ENCODE measurements at regions not wholly inside any gene's neighbourhood (a gene's known extent, or its start where the extent isn't known, plus 50 kb on each side); places are given as distances from the start of the nearest gene placed in this dataset.

- no peak for ATAC-seq
- no peak for TF ChIP-seq BACH2 (CRISPR knock-in tag; IDR thresholded peaks at IDR 0.05; ENCODE audit: borderline replicate concordance)
- no peak for TF ChIP-seq CSDC2 (CRISPR knock-in tag; IDR thresholded peaks at IDR 0.05)
- TF ChIP-seq ZNF70 (CRISPR knock-in tag; IDR thresholded peaks at IDR 0.05): no peak
- TF ChIP-seq, protein P1, sequence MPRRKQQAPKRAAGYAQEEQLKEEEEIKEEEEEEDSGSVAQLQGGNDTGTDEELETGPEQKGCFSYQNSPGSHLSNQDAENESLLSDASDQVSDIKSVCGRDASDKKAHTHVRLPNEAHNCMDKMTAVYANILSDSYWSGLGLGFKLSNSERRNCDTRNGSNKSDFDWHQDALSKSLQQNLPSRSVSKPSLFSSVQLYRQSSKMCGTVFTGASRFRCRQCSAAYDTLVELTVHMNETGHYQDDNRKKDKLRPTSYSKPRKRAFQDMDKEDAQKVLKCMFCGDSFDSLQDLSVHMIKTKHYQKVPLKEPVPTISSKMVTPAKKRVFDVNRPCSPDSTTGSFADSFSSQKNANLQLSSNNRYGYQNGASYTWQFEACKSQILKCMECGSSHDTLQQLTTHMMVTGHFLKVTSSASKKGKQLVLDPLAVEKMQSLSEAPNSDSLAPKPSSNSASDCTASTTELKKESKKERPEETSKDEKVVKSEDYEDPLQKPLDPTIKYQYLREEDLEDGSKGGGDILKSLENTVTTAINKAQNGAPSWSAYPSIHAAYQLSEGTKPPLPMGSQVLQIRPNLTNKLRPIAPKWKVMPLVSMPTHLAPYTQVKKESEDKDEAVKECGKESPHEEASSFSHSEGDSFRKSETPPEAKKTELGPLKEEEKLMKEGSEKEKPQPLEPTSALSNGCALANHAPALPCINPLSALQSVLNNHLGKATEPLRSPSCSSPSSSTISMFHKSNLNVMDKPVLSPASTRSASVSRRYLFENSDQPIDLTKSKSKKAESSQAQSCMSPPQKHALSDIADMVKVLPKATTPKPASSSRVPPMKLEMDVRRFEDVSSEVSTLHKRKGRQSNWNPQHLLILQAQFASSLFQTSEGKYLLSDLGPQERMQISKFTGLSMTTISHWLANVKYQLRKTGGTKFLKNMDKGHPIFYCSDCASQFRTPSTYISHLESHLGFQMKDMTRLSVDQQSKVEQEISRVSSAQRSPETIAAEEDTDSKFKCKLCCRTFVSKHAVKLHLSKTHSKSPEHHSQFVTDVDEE (CRISPR knock-in tag; IDR thresholded peaks at IDR 0.05): no peak
- TF ChIP-seq SNAI2 (CRISPR knock-in tag; IDR thresholded peaks at IDR 0.05): no peak
- TF ChIP-seq GLIS3 (CRISPR knock-in tag; IDR thresholded peaks at IDR 0.05): no peak
- no peak for TF ChIP-seq ESRRG (CRISPR knock-in tag; IDR thresholded peaks at IDR 0.05)
- no peak for TF ChIP-seq PPARA (CRISPR knock-in tag; IDR thresholded peaks at IDR 0.05; ENCODE audit: borderline replicate concordance)
- TF ChIP-seq RARB (CRISPR knock-in tag; IDR thresholded peaks at IDR 0.05): no peak
Measured at GRCh38 chr7:152911922-152912321, 152.4 kb downstream of the ACTR3B start.

- TF ChIP-seq, protein P1 (CRISPR knock-in tag; IDR thresholded peaks at IDR 0.05): no peak
- TF ChIP-seq CSDC2 (CRISPR knock-in tag; IDR thresholded peaks at IDR 0.05): no peak
- TF ChIP-seq ZFP3 (CRISPR knock-in tag; IDR thresholded peaks at IDR 0.05): no peak
- TF ChIP-seq, protein P2, sequence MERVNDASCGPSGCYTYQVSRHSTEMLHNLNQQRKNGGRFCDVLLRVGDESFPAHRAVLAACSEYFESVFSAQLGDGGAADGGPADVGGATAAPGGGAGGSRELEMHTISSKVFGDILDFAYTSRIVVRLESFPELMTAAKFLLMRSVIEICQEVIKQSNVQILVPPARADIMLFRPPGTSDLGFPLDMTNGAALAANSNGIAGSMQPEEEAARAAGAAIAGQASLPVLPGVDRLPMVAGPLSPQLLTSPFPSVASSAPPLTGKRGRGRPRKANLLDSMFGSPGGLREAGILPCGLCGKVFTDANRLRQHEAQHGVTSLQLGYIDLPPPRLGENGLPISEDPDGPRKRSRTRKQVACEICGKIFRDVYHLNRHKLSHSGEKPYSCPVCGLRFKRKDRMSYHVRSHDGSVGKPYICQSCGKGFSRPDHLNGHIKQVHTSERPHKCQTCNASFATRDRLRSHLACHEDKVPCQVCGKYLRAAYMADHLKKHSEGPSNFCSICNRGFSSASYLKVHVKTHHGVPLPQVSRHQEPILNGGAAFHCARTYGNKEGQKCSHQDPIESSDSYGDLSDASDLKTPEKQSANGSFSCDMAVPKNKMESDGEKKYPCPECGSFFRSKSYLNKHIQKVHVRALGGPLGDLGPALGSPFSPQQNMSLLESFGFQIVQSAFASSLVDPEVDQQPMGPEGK (CRISPR knock-in tag; IDR thresholded peaks at IDR 0.05; ENCODE audit: borderline replicate concordance): no peak
- TF ChIP-seq SNAI2 (CRISPR knock-in tag; IDR thresholded peaks at IDR 0.05): no peak
- TF ChIP-seq, protein P3, sequence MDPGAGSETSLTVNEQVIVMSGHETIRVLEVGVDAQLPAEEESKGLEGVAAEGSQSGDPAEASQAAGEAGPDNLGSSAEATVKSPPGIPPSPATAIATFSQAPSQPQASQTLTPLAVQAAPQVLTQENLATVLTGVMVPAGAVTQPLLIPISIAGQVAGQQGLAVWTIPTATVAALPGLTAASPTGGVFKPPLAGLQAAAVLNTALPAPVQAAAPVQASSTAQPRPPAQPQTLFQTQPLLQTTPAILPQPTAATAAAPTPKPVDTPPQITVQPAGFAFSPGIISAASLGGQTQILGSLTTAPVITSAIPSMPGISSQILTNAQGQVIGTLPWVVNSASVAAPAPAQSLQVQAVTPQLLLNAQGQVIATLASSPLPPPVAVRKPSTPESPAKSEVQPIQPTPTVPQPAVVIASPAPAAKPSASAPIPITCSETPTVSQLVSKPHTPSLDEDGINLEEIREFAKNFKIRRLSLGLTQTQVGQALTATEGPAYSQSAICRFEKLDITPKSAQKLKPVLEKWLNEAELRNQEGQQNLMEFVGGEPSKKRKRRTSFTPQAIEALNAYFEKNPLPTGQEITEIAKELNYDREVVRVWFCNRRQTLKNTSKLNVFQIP (CRISPR knock-in tag; IDR thresholded peaks at IDR 0.05; ENCODE audit: borderline replicate concordance, low read depth): no peak
- no peak for TF ChIP-seq RARB (CRISPR knock-in tag; IDR thresholded peaks at IDR 0.05)
- TF ChIP-seq ZNF70 (CRISPR knock-in tag; IDR thresholded peaks at IDR 0.05): no peak
- TF ChIP-seq OSR1 (CRISPR knock-in tag; IDR thresholded peaks at IDR 0.05): no peak
- TF ChIP-seq, protein P4, sequence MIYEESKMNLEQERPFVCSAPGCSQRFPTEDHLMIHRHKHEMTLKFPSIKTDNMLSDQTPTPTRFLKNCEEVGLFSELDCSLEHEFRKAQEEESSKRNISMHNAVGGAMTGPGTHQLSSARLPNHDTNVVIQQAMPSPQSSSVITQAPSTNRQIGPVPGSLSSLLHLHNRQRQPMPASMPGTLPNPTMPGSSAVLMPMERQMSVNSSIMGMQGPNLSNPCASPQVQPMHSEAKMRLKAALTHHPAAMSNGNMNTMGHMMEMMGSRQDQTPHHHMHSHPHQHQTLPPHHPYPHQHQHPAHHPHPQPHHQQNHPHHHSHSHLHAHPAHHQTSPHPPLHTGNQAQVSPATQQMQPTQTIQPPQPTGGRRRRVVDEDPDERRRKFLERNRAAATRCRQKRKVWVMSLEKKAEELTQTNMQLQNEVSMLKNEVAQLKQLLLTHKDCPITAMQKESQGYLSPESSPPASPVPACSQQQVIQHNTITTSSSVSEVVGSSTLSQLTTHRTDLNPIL (CRISPR knock-in tag; IDR thresholded peaks at IDR 0.05; ENCODE audit: low read depth): no peak
- TF ChIP-seq ZNF8 (CRISPR knock-in tag; IDR thresholded peaks at IDR 0.05): no peak
- TF ChIP-seq ZNF565 (CRISPR knock-in tag; conservative IDR thresholded peaks at IDR 0.05; ENCODE audit: low read depth): no peak
- no peak for ATAC-seq
Measured at GRCh38 chr7:152912511-152912910, 153.0 kb downstream of the ACTR3B start.

GRCh38 chr7:152913492-152913891, 153.9 kb downstream of the ACTR3B start:
- TF ChIP-seq ISL1 (CRISPR knock-in tag; IDR thresholded peaks at IDR 0.05) (no peak), GLIS3 (CRISPR knock-in tag; IDR thresholded peaks at IDR 0.05) (no peak), TOX (CRISPR knock-in tag; IDR thresholded peaks at IDR 0.05; ENCODE audit: borderline replicate concordance) (no peak), ESRRG (CRISPR knock-in tag; IDR thresholded peaks at IDR 0.05) (no peak)
- TF ChIP-seq, protein P4 (CRISPR knock-in tag; IDR thresholded peaks at IDR 0.05; ENCODE audit: low read depth): no peak
- no peak for ATAC-seq

Data from SK-N-SH treated with all-trans-retinoic acid at 6 μM for 48 hours (cell line).